Mesodermal cell (in vitro differentiated cells): ENCODE measurements at regions not wholly inside any gene's neighbourhood (a gene's known extent, or its start where the extent isn't known, plus 50 kb on each side); places are given as distances from the start of the nearest gene placed in this dataset.

ENCODE experiments used
- H3K27ac ChIP-seq: 2 replicates; pipeline ENCODE4 v1.7.0; 2013; ENCODE audit warnings: mild to moderate bottlenecking, low read depth, low read length, moderate library complexity; ENCODE audit not compliant: severe bottlenecking
- H3K36me3 ChIP-seq: 2 replicates; pipeline ENCODE4 v1.7.1; 2013; ENCODE audit warnings: mild to moderate bottlenecking, low read length, moderate library complexity; ENCODE audit not compliant: control insufficient read depth, insufficient read depth
- H3K4me1 ChIP-seq: one replicate; pipeline ENCODE4 v1.7.1; 2013; ENCODE audit warnings: mild to moderate bottlenecking, low read length; ENCODE audit not compliant: insufficient read depth, control insufficient read depth, poor library complexity, severe bottlenecking
- H3K4me3 ChIP-seq: 2 replicates; pipeline ENCODE4 v1.7.0; 2013; ENCODE audit warnings: low read length, control low read depth, mild to moderate bottlenecking; ENCODE audit not compliant: insufficient read depth, poor library complexity, severe bottlenecking; ENCODE audit errors: extremely low read depth
- H3K9me3 ChIP-seq: 2 replicates; pipeline ENCODE4 v1.7.1; 2013; ENCODE audit warnings: mild to moderate bottlenecking, low read length, moderate library complexity; ENCODE audit not compliant: control insufficient read depth
- WGBS, 2 experiments: methylation state at CpG; one replicate each; pipeline ENCODE4 v1.1.5; 2013; ENCODE audit warnings: missing lambda C conversion rate in 2 of 2; ENCODE audit not compliant: insufficient coverage in 2 of 2; 5-methylcytosine and 5-hydroxymethylcytosine counted together

- no peak overlapping the region for H3K27ac ChIP-seq
These were observed 59.1 kb downstream of the BOD1 start for GRCh38 chr5:173557123-173557903.

DNA sequence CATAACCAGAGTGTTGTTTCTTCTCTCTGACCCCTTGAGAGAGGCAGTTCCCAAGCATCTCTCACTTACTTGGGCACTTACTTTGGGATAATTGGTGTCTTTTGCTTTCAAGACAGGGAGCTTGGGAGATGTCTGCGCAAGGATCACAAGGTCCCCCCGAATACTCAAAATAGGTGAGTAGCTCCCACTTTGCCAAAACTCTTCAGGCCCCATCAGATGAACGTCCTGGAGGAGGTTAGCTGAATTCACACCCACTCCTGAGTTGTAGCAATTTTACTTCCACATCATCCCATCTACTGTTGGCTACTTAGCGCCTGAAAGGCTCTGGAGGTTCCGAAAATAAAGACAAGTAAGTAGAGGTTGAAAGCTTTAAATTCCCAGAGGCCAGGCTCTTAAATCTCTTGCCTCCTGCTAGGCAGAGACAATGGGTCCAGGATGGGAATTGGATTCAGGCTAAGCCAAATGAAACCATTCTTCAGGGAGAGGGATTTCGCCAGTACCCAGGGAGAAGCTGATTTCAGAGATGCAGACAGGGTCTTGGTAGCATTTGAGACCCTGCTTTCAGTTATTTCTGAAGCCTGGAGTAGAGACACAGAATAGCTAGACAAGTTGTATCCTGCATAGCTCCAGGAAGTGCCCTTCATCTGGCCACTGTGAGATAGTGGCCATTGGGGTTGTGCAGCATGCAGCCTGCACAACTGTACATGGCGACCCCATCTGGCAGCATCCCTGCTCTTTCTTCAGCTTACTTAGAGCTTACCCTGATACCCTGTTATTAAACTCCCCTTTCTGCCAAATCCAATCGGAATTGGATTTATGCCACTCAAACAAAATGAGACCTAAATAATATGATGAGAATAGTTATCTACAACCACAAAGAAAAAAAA is 60.1 kb downstream of the BOD1 start:
- WGBS, 2 experiments, result 84 to 85% methylated on average over 5 to 6 of the region's 8 CpGs
- Histone ChIP-seq H3K36me3 (no peaks in the 10 kb centered on the region), H3K4me3 (no peak overlapping the region), H3K4me1 (no peaks in the 10 kb centered on the region), H3K9me3 (peaks cover 7% of the 10 kb centered on the region), H3K27ac (no peak overlapping the region)

More at GRCh38 chr5:173557123-173557903, 59.1 kb downstream of the BOD1 start:
- no peaks in the 10 kb centered on the region for H3K36me3 ChIP-seq
- no peak overlapping the region for H3K4me3 ChIP-seq
- no peaks in the 10 kb centered on the region for H3K4me1 ChIP-seq
- peaks cover 7% of the 10 kb centered on the region for H3K9me3 ChIP-seq
- 79 to 87% methylated on average over 6 to 8 of the region's 12 CpGs for WGBS, 2 experiments

DNA sequence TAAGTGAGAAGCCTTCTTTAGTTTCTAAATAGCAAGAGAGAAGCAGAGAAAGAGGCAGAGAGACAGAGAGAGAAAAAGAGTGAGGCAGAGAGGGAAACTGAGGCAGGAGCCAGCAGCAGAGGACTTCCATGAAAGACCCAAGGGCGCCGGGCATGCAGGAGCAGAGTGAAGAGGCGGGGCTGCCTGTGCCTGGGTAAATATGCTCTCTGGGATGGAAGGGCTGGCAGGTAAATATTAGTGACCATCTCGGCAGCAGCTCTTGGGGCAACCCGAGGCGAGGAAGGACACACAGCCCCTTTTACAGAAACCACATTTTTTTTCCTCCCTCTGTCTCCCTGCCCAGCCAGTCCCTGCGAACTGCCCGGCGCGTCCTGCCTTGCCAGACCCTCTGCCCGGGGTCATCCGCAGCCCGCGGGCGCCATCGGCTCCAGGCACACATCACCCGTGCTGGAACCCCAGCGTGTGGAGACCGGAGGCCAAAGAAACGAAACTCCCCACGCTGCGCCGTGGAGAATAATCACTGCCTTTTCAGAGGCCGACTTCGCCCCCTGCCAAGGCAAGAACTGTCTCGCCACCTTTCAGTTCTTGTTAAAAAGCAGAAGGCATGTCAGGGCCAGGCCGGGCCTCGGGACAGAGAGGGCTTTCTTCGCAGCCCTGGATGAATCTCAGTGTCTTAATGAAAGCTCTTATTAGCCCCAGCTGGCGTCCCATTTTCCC is 61.3 kb downstream of the BOD1 start:
- Histone ChIP-seq H3K9me3 (peaks cover 5% of the 10 kb centered on the region), H3K36me3 (no peaks in the 10 kb centered on the region), H3K4me1 (no peaks in the 10 kb centered on the region), H3K27ac (no peak overlapping the region), H3K4me3 (no peak overlapping the region)
- 90 to 93% methylated on average over 23 to 28 of the region's 30 CpGs for WGBS, 2 experiments

DNA sequence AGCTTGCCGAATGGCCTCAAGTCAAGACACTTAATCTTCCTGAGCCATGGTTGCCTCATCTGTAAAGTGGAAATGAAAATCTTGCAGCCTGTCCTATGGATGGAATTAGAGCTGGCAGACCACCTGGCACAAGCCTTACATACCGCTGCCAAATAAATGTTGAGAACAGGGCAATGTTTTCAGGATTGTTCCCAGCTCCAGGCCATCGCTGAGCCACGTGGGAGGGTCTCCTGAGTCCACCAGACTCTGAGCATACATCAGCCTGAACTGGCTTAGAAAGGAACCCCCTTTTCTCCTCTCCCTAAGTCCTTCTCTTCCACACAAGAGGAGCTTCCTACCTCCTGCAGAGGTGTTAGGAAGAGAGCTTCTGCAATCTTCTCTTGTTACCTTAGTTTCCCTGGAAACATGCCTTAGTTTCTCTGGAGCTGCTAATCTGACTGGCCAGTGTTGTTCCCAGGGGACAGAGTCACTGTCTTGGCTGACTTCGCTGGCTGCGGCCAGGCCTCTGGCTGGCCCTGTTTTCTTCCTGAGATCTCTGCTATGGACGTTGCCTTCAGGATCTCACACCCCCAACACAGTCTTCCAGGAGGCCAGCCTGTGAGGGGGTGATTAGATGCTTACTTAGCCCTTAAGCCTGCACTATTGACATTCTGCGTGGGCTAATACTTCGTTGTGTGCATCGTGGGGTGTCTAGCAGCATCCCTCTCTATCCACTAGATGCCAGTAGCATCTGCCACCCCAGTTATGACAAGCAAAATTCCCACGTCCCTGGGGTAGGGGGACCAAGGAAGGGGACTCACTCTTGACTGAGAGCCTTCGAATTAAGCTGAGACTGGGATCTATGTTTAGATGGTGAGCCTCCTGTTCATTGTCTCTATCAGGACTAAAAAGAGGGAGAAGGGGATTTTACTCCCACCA is 62.2 kb downstream of the BOD1 start:
- Histone ChIP-seq H3K4me1 (no peaks in the 10 kb centered on the region), H3K27ac (no peak overlapping the region), H3K36me3 (no peaks in the 10 kb centered on the region), H3K9me3 (no peaks in the 10 kb centered on the region), H3K4me3 (no peak overlapping the region)
- WGBS, 2 experiments, result 94 to 100% methylated on average over 1 to 6 of the region's 12 CpGs

DNA sequence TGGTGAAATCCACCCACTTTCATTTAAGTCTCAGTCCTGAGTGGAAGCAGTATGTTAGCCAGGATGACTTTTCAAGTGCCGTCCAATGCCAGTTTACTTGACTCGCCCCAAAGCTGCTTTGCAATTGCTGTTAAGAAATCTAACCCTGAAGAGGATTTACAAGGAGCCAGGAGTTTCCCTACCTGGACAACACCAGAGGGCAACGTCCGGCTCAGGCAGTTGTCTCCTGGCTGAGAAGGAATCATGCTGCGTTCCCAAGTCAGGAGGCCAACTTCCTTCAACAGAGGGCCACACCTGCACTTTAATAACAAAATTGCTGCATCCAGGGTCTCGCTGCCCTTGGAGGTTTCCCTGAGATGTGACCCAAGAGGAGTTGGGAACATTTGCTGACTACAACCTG is 65.8 kb downstream of the BOD1 start:
- H3K36me3 ChIP-seq, result no peaks in the 10 kb centered on the region
- no peaks in the 10 kb centered on the region for H3K4me1 ChIP-seq
- 80 to 92% methylated on average over 5 to 6 of the region's 6 CpGs for WGBS, 2 experiments
- no peak overlapping the region for H3K4me3 ChIP-seq
- H3K27ac ChIP-seq, result no peak overlapping the region
- H3K9me3 ChIP-seq, result no peaks in the 10 kb centered on the region

- Histone ChIP-seq H3K9me3 (no peaks in the 10 kb centered on the region), H3K27ac (no peak overlapping the region), H3K36me3 (no peaks in the 10 kb centered on the region), H3K4me3 (no peak overlapping the region), H3K4me1 (no peaks in the 10 kb centered on the region)
- WGBS, 2 experiments, result 87 to 92% methylated on average over 2 of the region's 3 CpGs
These were observed 66.8 kb downstream of the BOD1 start for GRCh38 chr5:173549644-173550043.

GRCh38 chr5:173547579-173547978 is 68.9 kb downstream of the BOD1 start:
- WGBS, 2 experiments, result 70 to 90% methylated on average over 2 of the region's 3 CpGs
- Histone ChIP-seq H3K4me3 (no peak overlapping the region), H3K27ac (no peak overlapping the region), H3K36me3 (no peaks in the 10 kb centered on the region), H3K9me3 (no peaks in the 10 kb centered on the region), H3K4me1 (no peaks in the 10 kb centered on the region)

DNA sequence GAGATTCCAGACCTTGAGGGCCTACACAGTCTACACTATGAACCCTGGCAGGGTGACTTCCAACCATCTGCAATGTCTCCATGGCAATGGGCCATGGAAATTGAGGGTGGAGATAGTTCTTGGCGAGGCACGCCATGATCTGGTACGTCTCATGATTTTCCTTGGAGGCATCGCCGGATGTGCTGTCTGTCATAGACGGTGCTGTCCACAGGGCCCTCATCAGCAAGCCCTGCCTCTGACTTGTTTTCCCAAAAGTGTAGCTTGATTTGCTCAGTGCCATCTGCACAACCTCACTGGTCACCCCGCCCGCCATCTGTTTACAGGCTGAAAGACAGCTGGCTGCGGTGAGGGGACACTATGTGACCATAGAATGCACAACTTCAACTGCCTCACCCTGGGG is 73.5 kb downstream of the BOD1 start:
- 91 to 96% methylated on average over 6 to 9 of the region's 9 CpGs for WGBS, 2 experiments
- H3K9me3 ChIP-seq, result no peaks in the 10 kb centered on the region
- H3K4me1 ChIP-seq, result no peaks in the 10 kb centered on the region
- no peak overlapping the region for H3K27ac ChIP-seq
- H3K36me3 ChIP-seq, result no peaks in the 10 kb centered on the region
- no peak overlapping the region for H3K4me3 ChIP-seq

DNA sequence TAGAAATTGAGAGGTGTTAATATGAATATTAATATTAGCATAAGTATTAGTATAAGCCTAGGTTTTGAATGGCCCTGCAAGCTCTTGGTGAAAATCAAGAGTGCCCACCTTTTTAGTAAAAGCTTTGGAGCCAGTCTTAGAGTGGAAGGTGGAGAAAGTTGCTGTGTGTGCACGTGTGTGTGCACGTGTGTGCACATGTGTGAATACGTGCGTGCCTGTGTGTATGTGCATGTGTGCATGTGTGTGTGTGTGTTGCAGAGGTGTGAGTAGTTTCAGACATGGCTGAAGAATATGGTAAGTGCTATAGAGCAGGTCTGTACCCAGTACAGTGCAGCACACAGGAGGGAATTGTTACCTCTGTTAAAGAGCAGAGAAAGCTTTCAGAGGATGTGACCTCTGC is 74.3 kb downstream of the BOD1 start:
- Histone ChIP-seq H3K9me3 (no peaks in the 10 kb centered on the region), H3K4me1 (no peaks in the 10 kb centered on the region), H3K36me3 (no peaks in the 10 kb centered on the region), H3K27ac (no peak overlapping the region), H3K4me3 (no peak overlapping the region)
- 74 to 93% methylated on average over 4 of the region's 4 CpGs for WGBS, 2 experiments

DNA sequence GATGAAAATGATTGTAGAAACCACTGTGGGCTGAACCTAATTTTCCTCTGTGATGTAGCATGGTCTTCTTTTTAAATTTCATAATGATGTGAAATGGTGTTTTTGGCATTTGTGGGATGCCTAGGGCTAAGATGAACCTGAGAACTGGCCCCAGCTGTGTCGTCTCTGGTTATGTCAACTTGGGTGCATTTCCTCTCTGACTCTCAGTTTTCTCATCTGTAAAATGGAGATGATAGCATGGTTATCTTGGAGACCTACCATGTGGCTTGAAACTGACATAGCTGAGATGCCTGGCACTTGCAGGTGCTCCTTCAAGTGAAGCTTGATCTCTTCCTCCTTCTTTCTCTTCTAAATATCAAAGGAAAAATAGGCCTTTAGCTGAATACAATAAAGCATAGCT is 77.8 kb downstream of the BOD1 start:
- no peaks in the 10 kb centered on the region for H3K36me3 ChIP-seq
- no peak overlapping the region for H3K4me3 ChIP-seq
- H3K27ac ChIP-seq, result no peak overlapping the region
- H3K9me3 ChIP-seq, result no peaks in the 10 kb centered on the region
- H3K4me1 ChIP-seq, result peaks cover 7% of the 10 kb centered on the region
- WGBS, 2 experiments, result no CpG with 5 or more reads among the region's 1 CpG
